NCI-H748 treated with DMSO at 0.1 percent for 48 hours (cell line): ENCODE measurements at regions not wholly inside any gene's neighbourhood (a gene's known extent, or its start where the extent isn't known, plus 50 kb on each side); places are given as distances from the start of the nearest gene placed in this dataset.

ENCODE experiments used
- DNase-seq: peaks from one replicate; lab custom pipeline; 2025; lab: John Stamatoyannopoulos, UW

- no peak for DNase-seq
These were observed 50.3 kb downstream of the BMAL2 start for GRCh38 chr12:27382924-27383323.

GRCh38 chr12:27383429-27384260 is 51.0 kb downstream of the BMAL2 start:
- DNase-seq: peak; percentile 5

- no peak for DNase-seq
These were observed 51.6 kb downstream of the BMAL2 start for GRCh38 chr12:27384261-27384590.

- no peak for DNase-seq
These were observed 53.3 kb downstream of the BMAL2 start for GRCh38 chr12:27385766-27386564.

GRCh38 chr12:27387473-27387872 is 54.8 kb downstream of the BMAL2 start:
- DNase-seq: no peak

GRCh38 chr12:27388650-27389049 is 56.0 kb downstream of the BMAL2 start:
- DNase-seq: no peak

GRCh38 chr12:27394676-27395075 is 51.9 kb upstream of the SMCO2 start:
- no peak for DNase-seq

GRCh38 chr12:27396216-27396815 is 50.2 kb upstream of the SMCO2 start:
- DNase-seq: no peak
